Tibial nerve (tissue), 4 donors: ENCODE measurements at regions not wholly inside any gene's neighbourhood (a gene's known extent, or its start where the extent isn't known, plus 50 kb on each side); places are given as distances from the start of the nearest gene placed in this dataset.

Experiments
- EP300 ChIP-seq, 2 donors: sonication (generic); formaldehyde crosslinking; IDR thresholded peaks; one replicate each; pipeline ENCODE4 v1.6.1; 2017; ENCODE audit warnings: antibody characterized with exemption in 2 of 2, mild to moderate bottlenecking in 1 of 2
- POLR2A ChIP-seq, 2 donors: fragments of 450-650 bp; IDR thresholded peaks; one replicate each; pipeline ENCODE4 v1.6.1; 2017; ENCODE audit warnings: antibody characterized with exemption in 2 of 2, mild to moderate bottlenecking in 2 of 2, moderate library complexity in 2 of 2
- TF ChIP-seq, protein P1 (sequence below), 5 experiments: fragments of 200-600 bp in 3 of 5; fragments of 450-650 bp in 2 of 5; sonication (generic) in 3 of 5; IDR thresholded peaks; one replicate each; pipeline ENCODE4 v1.5.1; 2016 to 2019; ENCODE audit warnings: antibody characterized with exemption in 5 of 5, mild to moderate bottlenecking in 3 of 5, moderate library complexity in 2 of 5

DNA sequence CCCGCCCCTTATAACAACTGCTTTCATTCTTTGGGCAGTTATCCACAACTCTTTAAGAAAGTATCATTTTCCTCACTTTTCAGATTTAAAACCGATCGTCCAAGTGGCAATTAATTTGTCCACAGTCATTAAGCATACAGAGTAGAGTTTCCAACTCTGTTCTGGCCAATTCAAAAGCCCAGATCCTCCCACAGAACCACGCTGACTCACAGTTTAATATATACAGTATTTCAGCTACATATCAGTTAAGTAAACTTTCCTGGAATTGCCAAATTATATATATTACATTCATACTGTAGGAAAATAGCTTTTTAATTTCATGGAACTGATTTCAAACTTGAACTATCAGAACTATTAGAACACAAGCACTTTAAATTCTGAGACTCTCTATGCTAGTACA is 163.8 kb upstream of the ESRRG start:
- TF ChIP-seq, protein P1, sequence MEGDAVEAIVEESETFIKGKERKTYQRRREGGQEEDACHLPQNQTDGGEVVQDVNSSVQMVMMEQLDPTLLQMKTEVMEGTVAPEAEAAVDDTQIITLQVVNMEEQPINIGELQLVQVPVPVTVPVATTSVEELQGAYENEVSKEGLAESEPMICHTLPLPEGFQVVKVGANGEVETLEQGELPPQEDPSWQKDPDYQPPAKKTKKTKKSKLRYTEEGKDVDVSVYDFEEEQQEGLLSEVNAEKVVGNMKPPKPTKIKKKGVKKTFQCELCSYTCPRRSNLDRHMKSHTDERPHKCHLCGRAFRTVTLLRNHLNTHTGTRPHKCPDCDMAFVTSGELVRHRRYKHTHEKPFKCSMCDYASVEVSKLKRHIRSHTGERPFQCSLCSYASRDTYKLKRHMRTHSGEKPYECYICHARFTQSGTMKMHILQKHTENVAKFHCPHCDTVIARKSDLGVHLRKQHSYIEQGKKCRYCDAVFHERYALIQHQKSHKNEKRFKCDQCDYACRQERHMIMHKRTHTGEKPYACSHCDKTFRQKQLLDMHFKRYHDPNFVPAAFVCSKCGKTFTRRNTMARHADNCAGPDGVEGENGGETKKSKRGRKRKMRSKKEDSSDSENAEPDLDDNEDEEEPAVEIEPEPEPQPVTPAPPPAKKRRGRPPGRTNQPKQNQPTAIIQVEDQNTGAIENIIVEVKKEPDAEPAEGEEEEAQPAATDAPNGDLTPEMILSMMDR (IDR thresholded peaks at IDR 0.05): no peak
- TF ChIP-seq POLR2A (IDR thresholded peaks at IDR 0.05) (no peak), EP300 (IDR thresholded peaks at IDR 0.05) (no peak)
